HEK293T (cell line): ENCODE measurements at regions not wholly inside any gene's neighbourhood (a gene's known extent, or its start where the extent isn't known, plus 50 kb on each side); places are given as distances from the start of the nearest gene placed in this dataset.

ENCODE experiments used
- CTCF ChIA-PET: fragments of 350-600 bp; formaldehyde crosslinking; extraction: SDS; loops from one replicate; lab custom pipeline; 2021; ENCODE audit warnings: antibody characterized with exemption, inconsistent platforms; lab: Yijun Ruan, JAX
- POLR2A ChIA-PET: fragments of 350-600 bp; formaldehyde crosslinking; extraction: SDS; loops from one replicate; lab custom pipeline; 2020; ENCODE audit warnings: antibody characterized with exemption, inconsistent platforms; lab: Yijun Ruan, JAX
- DNase-seq: peaks from one replicate; pipeline ENCODE4 v3.0.0; 2012; ENCODE audit warnings: mixed read lengths; ENCODE audit errors: extremely low spot score
- ARNT ChIP-seq: fragments of 450-650 bp; IDR thresholded peaks from 2 replicates; pipeline ENCODE4 v1.6.1; 2017; ENCODE audit warnings: mild to moderate bottlenecking
- BHLHE40 ChIP-seq: fragments of 450-650 bp; IDR thresholded peaks from 2 replicates; pipeline ENCODE4 v1.6.1; 2016; ENCODE audit warnings: mild to moderate bottlenecking, moderate library complexity, borderline replicate concordance
- CTBP1 ChIP-seq: fragments of 450-650 bp; IDR thresholded peaks from 2 replicates; pipeline ENCODE4 v1.6.1; 2016; ENCODE audit warnings: borderline replicate concordance
- ELF4 ChIP-seq: fragments of 450-650 bp; IDR thresholded peaks from 2 replicates; pipeline ENCODE4 v1.6.1; 2017; ENCODE audit warnings: antibody characterized with exemption
- FOXA1 ChIP-seq: fragments of 450-650 bp; IDR thresholded peaks from 2 replicates; pipeline ENCODE4 v1.6.1; 2016; ENCODE audit warnings: mild to moderate bottlenecking
- FOXK2 ChIP-seq: fragments of 450-650 bp; IDR thresholded peaks from 2 replicates; pipeline ENCODE4 v1.6.1; 2016; ENCODE audit warnings: mild to moderate bottlenecking
- FOXM1 ChIP-seq: fragments of 450-650 bp; IDR thresholded peaks from 2 replicates; pipeline ENCODE4 v1.6.1; 2017; ENCODE audit warnings: mild to moderate bottlenecking, borderline replicate concordance
- HDGF ChIP-seq: fragments of 450-650 bp; IDR thresholded peaks from 2 replicates; pipeline ENCODE4 v1.6.1; 2017; ENCODE audit warnings: antibody characterized with exemption, borderline replicate concordance
- L3MBTL2 ChIP-seq: fragments of 450-650 bp; conservative IDR thresholded peaks from 2 replicates; pipeline ENCODE4 v1.6.1; 2016; ENCODE audit warnings: mild to moderate bottlenecking
- LEF1 ChIP-seq: fragments of 450-650 bp; IDR thresholded peaks from 2 replicates; pipeline ENCODE4 v1.6.1; 2017; ENCODE audit warnings: mild to moderate bottlenecking, borderline replicate concordance
- NFRKB ChIP-seq: fragments of 450-650 bp; IDR thresholded peaks from 2 replicates; pipeline ENCODE4 v1.6.1; 2016; ENCODE audit warnings: mild to moderate bottlenecking, moderate library complexity
- SP1 ChIP-seq: fragments of 450-650 bp; IDR thresholded peaks from 2 replicates; pipeline ENCODE4 v1.6.1; 2017
- SUZ12 ChIP-seq: fragments of 450-650 bp; IDR thresholded peaks from 2 replicates; pipeline ENCODE4 v1.6.1; 2016; ENCODE audit warnings: mild to moderate bottlenecking
- TARDBP ChIP-seq: fragments of 450-650 bp; IDR thresholded peaks from 2 replicates; pipeline ENCODE4 v1.6.1; 2016
- ZNF384 ChIP-seq: fragments of 450-650 bp; IDR thresholded peaks from 2 replicates; pipeline ENCODE4 v1.6.1; 2016
- TF ChIP-seq, protein P1 (sequence below): fragments of 450-650 bp; IDR thresholded peaks from 2 replicates; pipeline ENCODE4 v1.6.1; 2016

DNA sequence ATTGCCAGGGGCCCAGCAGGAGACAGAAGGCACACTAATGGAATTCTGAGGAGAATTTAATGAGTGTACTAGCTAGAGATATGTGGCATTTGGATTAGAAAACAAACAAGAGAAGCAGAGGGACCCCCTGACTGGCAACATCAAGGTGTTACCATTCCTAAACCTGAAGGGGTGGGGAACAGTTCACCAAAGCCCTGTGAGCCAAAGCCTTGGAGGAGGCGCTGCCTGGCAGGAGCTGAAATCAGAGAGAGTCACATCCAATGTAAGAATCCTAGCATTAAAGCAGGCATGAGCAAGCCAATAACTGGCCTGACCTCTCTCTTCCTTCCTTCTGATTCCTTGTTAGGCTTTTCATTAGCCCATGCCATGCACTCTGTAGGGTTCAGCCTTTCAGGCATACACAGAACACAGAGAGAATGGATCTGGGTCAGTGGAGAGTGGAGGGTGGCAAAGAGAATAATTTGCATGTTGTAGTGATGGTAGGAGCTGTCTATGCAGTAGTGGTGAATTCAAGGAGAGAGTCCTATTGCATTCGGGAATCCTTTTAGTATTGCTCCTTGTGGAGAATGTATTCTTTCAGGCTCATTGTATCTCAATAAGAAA is 367.2 kb upstream of the MAN1A1 start:
- no peak for DNase-seq
- TF ChIP-seq BHLHE40 (no peak), TARDBP (no peak), L3MBTL2 (no peak), HDGF (no peak), FOXM1 (no peak), FOXA1 (no peak), SUZ12 (no peak), ZNF384 (no peak), FOXK2 (no peak), NFRKB (no peak), SP1 (no peak), ARNT (no peak), LEF1 (no peak), CTBP1 (no peak), ELF4 (no peak)
- TF ChIP-seq, protein P1, sequence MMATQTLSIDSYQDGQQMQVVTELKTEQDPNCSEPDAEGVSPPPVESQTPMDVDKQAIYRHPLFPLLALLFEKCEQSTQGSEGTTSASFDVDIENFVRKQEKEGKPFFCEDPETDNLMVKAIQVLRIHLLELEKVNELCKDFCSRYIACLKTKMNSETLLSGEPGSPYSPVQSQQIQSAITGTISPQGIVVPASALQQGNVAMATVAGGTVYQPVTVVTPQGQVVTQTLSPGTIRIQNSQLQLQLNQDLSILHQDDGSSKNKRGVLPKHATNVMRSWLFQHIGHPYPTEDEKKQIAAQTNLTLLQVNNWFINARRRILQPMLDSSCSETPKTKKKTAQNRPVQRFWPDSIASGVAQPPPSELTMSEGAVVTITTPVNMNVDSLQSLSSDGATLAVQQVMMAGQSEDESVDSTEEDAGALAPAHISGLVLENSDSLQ: no peak
- POLR2A ChIA-PET: no interaction called here
- CTCF ChIA-PET: no interaction called here

DNA sequence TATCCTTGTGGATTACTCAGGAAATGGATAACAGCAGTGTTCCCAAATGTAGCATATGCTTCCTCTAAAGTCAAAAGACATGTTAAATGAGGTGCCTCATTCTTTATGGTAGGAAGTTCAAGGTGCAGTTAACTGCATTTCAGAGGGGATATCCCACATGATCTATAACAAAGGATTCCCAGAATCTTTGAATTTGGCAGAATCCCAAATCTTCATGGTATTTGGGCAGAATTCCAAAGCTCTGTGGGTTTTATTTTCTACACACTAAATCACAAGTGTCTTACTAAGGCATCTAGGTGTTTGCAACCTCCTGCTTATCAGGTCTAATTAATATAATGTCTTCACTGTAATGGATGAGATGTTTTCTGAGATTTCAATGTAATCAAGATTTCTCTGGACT is 364.3 kb upstream of the MAN1A1 start:
- TF ChIP-seq FOXK2 (no peak), TARDBP (no peak), FOXA1 (no peak), BHLHE40 (no peak), CTBP1 (no peak), FOXM1 (no peak), HDGF (no peak), L3MBTL2 (no peak), ELF4 (no peak), ARNT (no peak), NFRKB (no peak), ZNF384 (no peak), SUZ12 (no peak), SP1 (no peak), LEF1 (no peak)
- TF ChIP-seq, protein P1: no peak
- CTCF ChIA-PET: interaction anchor here (0.6 kb wide), 1 partner anchor 187 kb away, joined by 3 read pairs; no protein-coding TSS in a partner anchor
- POLR2A ChIA-PET: no interaction called here
- DNase-seq: no peak

DNA sequence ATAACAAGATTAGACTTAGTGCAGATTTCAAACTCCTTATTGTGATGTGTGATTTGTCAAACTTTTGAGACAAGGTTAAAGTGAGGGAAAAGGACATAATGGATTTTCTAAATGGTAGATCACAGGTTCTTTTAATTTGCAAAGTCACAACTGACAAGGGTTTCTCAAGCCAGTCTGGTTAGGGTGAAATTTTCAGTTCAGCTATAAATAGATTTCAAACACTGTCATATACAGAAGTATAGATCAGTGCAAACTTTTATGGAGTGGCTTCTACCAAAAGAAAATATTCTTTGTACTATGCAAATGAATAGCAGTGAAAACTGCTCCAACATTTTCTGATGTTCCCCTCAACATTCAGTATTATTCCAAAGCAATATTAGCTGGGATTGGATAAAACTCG is 337.1 kb upstream of the MAN1A1 start:
- ChIA-PET POLR2A (no interaction called here), CTCF (no interaction called here)
- TF ChIP-seq ARNT (no peak), NFRKB (no peak)
- no peak for DNase-seq

DNA sequence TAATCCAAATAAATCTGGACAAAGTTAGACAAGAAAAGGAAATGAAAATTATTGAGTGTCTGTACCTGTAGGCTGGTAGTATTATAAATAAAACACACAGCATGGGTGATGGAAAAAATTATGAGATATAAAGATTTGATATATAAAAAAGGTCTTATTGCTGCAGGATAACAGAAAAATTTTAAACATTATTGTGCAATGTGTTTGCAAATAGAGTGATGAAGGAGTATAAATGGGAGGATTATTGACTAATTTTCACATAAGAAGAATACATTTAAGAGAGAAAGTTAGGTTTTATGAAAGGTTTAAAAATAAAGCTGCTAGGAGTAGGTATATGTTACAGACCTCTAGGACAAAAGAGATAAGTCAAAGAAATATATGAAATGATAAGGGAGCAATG is 336.7 kb upstream of the MAN1A1 start:
- ChIA-PET POLR2A (no interaction called here), CTCF (no interaction called here)
- TF ChIP-seq TARDBP (no peak), CTBP1 (no peak), HDGF (no peak), NFRKB (no peak), ZNF384 (no peak), BHLHE40 (no peak), L3MBTL2 (no peak), ELF4 (no peak), FOXK2 (no peak), SUZ12 (no peak), LEF1 (no peak), FOXA1 (no peak), ARNT (no peak), SP1 (no peak), FOXM1 (no peak)
- TF ChIP-seq, protein P1: no peak
- no peak for DNase-seq

DNA sequence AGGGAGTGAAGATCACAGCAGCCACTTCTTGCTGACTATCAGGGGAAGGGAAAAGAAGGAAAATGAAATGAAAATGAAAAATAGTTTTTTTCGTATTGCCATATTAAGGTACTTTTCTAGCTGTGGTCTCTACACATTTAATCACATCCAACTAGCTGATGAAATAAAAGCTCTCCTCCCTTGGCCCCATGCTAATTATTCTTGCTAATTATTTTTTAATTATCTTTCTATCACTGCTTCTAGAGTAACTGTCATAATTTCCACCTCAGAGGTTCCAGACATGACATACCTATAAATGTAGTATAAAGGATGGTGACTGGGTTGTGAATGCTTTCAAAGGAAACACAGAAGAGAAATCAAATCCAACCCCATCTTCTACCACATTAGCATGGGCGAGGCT is 334.1 kb upstream of the MAN1A1 start:
- CTCF ChIA-PET: no interaction called here
- POLR2A ChIA-PET: no interaction called here
- no peak for TF ChIP-seq SUZ12
- no peak for TF ChIP-seq ARNT
- TF ChIP-seq BHLHE40: no peak
- TF ChIP-seq ZNF384: no peak
- no peak for TF ChIP-seq NFRKB
- no peak for TF ChIP-seq SP1
- TF ChIP-seq, protein P1: no peak
- TF ChIP-seq HDGF: no peak
- TF ChIP-seq L3MBTL2: no peak
- no peak for TF ChIP-seq FOXM1
- TF ChIP-seq LEF1: no peak
- TF ChIP-seq TARDBP: no peak
- TF ChIP-seq ELF4: no peak
- TF ChIP-seq CTBP1: no peak
- TF ChIP-seq FOXA1: no peak
- no peak for TF ChIP-seq FOXK2
- DNase-seq: no peak
